B cell (primary cell): ENCODE measurements at regions not wholly inside any gene's neighbourhood (a gene's known extent, or its start where the extent isn't known, plus 50 kb on each side); places are given as distances from the start of the nearest gene placed in this dataset.
"Not testable (repeated sequence)": the region's sequence is repeated elsewhere in the genome, so short reads cannot be mapped to it uniquely, and the experiment has no call there.

Experiments used
- ATAC-seq: fragments of 200-7000 bp; cut with Tn5 transposase; one replicate; pipeline ENCODE4 v1.10.0; 2021; ENCODE audit warnings: low read depth, mild to moderate bottlenecking, moderate number of reproducible peaks, moderate library complexity
- CTCF ChIA-PET: fragments of 350-600 bp; sonication (Branson Sonifier 250); formaldehyde crosslinking; loops from one replicate; lab custom pipeline; 2021; ENCODE audit warnings: antibody characterized with exemption, inconsistent platforms; lab: Charles Lee
- POLR2A ChIA-PET: fragments of 350-600 bp; sonication (Branson Sonifier 250); formaldehyde crosslinking; loops from one replicate; lab custom pipeline; 2021; ENCODE audit warnings: antibody characterized with exemption; lab: Charles Lee
- DNase-seq: peaks from one replicate; pipeline ENCODE4 v3.0.0; 2013
- H2AFZ ChIP-seq: 2 replicates; pipeline ENCODE4 v1.6.1; 2012; ENCODE audit warnings: mild to moderate bottlenecking, low read depth, low read length; ENCODE audit not compliant: insufficient read depth, poor library complexity, severe bottlenecking
- H3K27ac ChIP-seq, 2 donors: 1 replicate in 1 of 2; 2 replicates in 1 of 2; pipeline ENCODE4 v1.5.1; 2012 to 2013; ENCODE audit warnings: low read length in 2 of 2, mild to moderate bottlenecking in 2 of 2, moderate library complexity in 1 of 2
- H3K27me3 ChIP-seq, 4 experiments: fragments of 200-600 bp in 1 of 4; sonication (generic) in 1 of 4; replicated peaks in 1 of 4; 1 replicate in 2 of 4; 2 replicates in 2 of 4; pipeline versions ENCODE4 v1.6.1 to v1.7.0; 2013 to 2016; ENCODE audit warnings: low read length in 3 of 4, mild to moderate bottlenecking in 2 of 4, mixed read lengths in 1 of 4, moderate library complexity in 1 of 4; ENCODE audit not compliant: insufficient read depth in 4 of 4, control insufficient read depth in 3 of 4; ENCODE audit errors: control extremely low read depth in 1 of 4
- H3K36me3 ChIP-seq, 2 experiments: replicated peaks in 1 of 2; 1 replicate in 1 of 2; 2 replicates in 1 of 2; pipeline versions ENCODE4 v1.6.1 to v1.7.1; 2013; ENCODE audit warnings: low read length in 1 of 2; ENCODE audit not compliant: insufficient read depth in 2 of 2, control insufficient read depth in 1 of 2; ENCODE audit errors: control extremely low read depth in 1 of 2, extremely low read depth in 1 of 2
- H3K4me1 ChIP-seq, 2 donors: fragments of 200-600 bp in 1 of 2; sonication (generic) in 1 of 2; 1 replicate in 1 of 2; 2 replicates in 1 of 2; pipeline versions ENCODE4 v1.5.1 to v1.6.1; 2013 to 2017; ENCODE audit warnings: low read length in 2 of 2; ENCODE audit not compliant: control insufficient read depth in 2 of 2, insufficient read depth in 2 of 2
- H3K4me2 ChIP-seq: replicated peaks from 2 replicates; pipeline ENCODE3; 2012; ENCODE audit warnings: mild to moderate bottlenecking, low read depth, low read length; ENCODE audit not compliant: poor library complexity, severe bottlenecking
- H3K4me3 ChIP-seq, 5 experiments: fragments of 200-600 bp in 1 of 5; sonication (generic) in 1 of 5; 1 replicate in 3 of 5; 2 replicates in 2 of 5; pipeline versions ENCODE4 v1.5.1 to v1.7.0; 2011 to 2016; ENCODE audit warnings: low read length in 4 of 5, mild to moderate bottlenecking in 4 of 5, low read depth in 2 of 5, control low read depth in 1 of 5, moderate library complexity in 1 of 5; ENCODE audit not compliant: insufficient read depth in 1 of 5; ENCODE audit errors: control extremely low read depth in 1 of 5, extremely low read depth in 1 of 5
- H3K79me2 ChIP-seq: fragments of 200-600 bp; sonication (generic); one replicate; pipeline ENCODE4 v1.6.0; 2016; ENCODE audit warnings: low read length; ENCODE audit not compliant: control insufficient read depth, insufficient read depth
- H3K9ac ChIP-seq: fragments of 200-600 bp; sonication (generic); 2 replicates; pipeline ENCODE4 v1.6.1; 2017; ENCODE audit warnings: mild to moderate bottlenecking, low read length, moderate library complexity
- H3K9me3 ChIP-seq, 3 donors: one replicate each; pipeline versions ENCODE4 v1.6.1 to v1.7.1; 2013; ENCODE audit warnings: low read length in 2 of 3; ENCODE audit not compliant: control insufficient read depth in 2 of 3, insufficient read depth in 1 of 3; ENCODE audit errors: control extremely low read depth in 1 of 3
- H4K20me1 ChIP-seq: 2 replicates; pipeline ENCODE4 v1.6.0; 2012; ENCODE audit warnings: mild to moderate bottlenecking, low read length; ENCODE audit not compliant: insufficient read depth, control insufficient read depth, poor library complexity, severe bottlenecking
- H3K27ac Mint-ChIP-seq: one replicate; pipeline ENCODE4 v1.8.0; 2021; ENCODE audit warnings: mixed read lengths
- H3K27me3 Mint-ChIP-seq: one replicate; pipeline ENCODE4 v1.8.0; 2021; ENCODE audit warnings: mixed read lengths
- H3K4me1 Mint-ChIP-seq: one replicate; pipeline ENCODE4 v1.8.0; 2021; ENCODE audit warnings: mixed read lengths
- H3K4me3 Mint-ChIP-seq: one replicate; pipeline ENCODE4 v1.8.0; 2021; ENCODE audit warnings: mixed read lengths
- H3K9me3 Mint-ChIP-seq: one replicate; pipeline ENCODE4 v1.8.0; 2022; ENCODE audit warnings: mixed read lengths; ENCODE audit not compliant: insufficient read depth
- CTCF ChIP-seq: fragments of 200-600 bp; IDR thresholded peaks from one replicate; pipeline ENCODE4 v1.8.0; 2022; ENCODE audit warnings: antibody characterized with exemption, mild to moderate bottlenecking
- EZH2 ChIP-seq: IDR thresholded peaks from 2 replicates; pipeline ENCODE4 v1.6.1; 2012; ENCODE audit warnings: borderline replicate concordance, low read depth, mild to moderate bottlenecking, moderate library complexity, low read length; ENCODE audit not compliant: insufficient read depth, poor library complexity, severe bottlenecking
- WGBS: methylation state at CpG from one replicate; pipeline ENCODE4 v1.1.5; 2013; ENCODE audit warnings: missing lambda C conversion rate; ENCODE audit not compliant: insufficient coverage; 5-methylcytosine and 5-hydroxymethylcytosine counted together
- intact Hi-C: fragments of 100-400 bp; cut with micrococcal nuclease; formaldehyde crosslinking; loops from one replicate; pipeline ENCODE4 v1.10.0; 2022

DNA sequence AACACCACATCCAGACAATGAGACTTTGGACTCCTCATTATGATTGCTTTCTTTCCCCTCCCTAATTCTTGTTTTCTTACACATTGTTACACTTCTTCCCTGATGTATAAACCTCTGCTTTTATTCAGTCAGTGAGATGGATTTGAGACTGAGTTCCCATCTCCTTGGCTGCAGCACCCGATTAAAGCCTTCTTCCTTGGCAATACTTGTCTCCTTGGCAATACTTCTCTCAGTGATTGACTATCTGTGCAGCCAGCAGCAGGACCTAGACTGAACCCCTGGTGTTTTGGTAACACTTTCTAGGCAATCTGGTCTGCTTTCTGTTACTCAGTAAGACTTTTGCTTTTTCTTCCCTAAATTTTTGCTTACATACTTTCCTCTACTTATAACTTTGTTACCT is 492.8 kb upstream of the SMC2 start:
- H3K27me3 Mint-ChIP-seq = no peaks in the 10 kb centered on the region
- Histone ChIP-seq H4K20me1 (no peaks in the 10 kb centered on the region), H3K9ac (no peak overlapping the region), H3K36me3 (no peaks in the 10 kb centered on the region), H3K4me2 (no peak overlapping the region), H3K9me3 (no peaks in the 10 kb centered on the region), H3K4me3 (no peak overlapping the region), H3K27me3 (no peaks in the 10 kb centered on the region), H3K27ac (no peak overlapping the region), H2AFZ (no peak overlapping the region), H3K4me1 (no peaks in the 10 kb centered on the region), H3K79me2 (no peaks in the 10 kb centered on the region)
- ATAC-seq = no peak
- peaks cover 3% of the 10 kb centered on the region for H3K9me3 Mint-ChIP-seq
- intact Hi-C loops = no loop called here
- POLR2A ChIA-PET = no interaction called here
- no peak for TF ChIP-seq EZH2
- no peak for TF ChIP-seq CTCF
- no peak overlapping the region for H3K27ac Mint-ChIP-seq
- no peak for DNase-seq
- no peaks in the 10 kb centered on the region for H3K4me1 Mint-ChIP-seq
- no peak overlapping the region for H3K4me3 Mint-ChIP-seq
- whole genome bisulfite sequencing = 80% methylated on average over 1 of the region's 1 CpG
- CTCF ChIA-PET = no interaction called here

DNA sequence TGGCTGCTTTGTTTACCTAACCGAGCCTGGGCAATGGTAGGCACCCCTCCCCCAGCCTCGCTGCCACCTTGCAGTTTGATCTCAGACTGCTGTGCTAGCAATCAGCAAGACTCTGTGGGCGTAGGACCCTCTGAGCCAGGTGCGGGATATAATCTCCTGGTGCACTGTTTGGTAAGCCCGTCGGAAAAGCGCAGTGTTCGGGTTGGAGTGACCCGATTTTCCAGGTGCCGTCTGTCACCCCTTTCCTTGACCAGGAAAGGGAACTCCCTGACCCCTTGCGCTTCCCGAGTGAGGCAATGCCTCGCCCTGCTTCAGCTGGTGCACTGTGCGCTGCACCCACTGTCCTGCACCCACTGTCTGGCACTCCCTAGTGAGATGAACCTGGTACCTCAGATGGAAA is 482.2 kb upstream of the SMC2 start:
- WGBS = 98% methylated on average over 10 of the region's 14 CpGs
- H2AFZ ChIP-seq, H3K27ac ChIP-seq, H3K4me3 Mint-ChIP-seq, H3K4me1 Mint-ChIP-seq, H3K4me2 ChIP-seq, DNase-seq, H3K9me3 Mint-ChIP-seq, H3K4me3 ChIP-seq, ATAC-seq, H3K79me2 ChIP-seq, H4K20me1 ChIP-seq, H3K27me3 Mint-ChIP-seq, H3K9me3 ChIP-seq, H3K9ac ChIP-seq, H3K36me3 ChIP-seq, H3K4me1 ChIP-seq, intact Hi-C loops, CTCF ChIA-PET, H3K27me3 ChIP-seq, POLR2A ChIA-PET, H3K27ac Mint-ChIP-seq: not testable (repeated sequence)
